ENCODE measurements at regions not wholly inside any gene's neighbourhood (a gene's known extent, or its start where the extent isn't known, plus 50 kb on each side); places are given as distances from the start of the nearest gene placed in this dataset.

DNA sequence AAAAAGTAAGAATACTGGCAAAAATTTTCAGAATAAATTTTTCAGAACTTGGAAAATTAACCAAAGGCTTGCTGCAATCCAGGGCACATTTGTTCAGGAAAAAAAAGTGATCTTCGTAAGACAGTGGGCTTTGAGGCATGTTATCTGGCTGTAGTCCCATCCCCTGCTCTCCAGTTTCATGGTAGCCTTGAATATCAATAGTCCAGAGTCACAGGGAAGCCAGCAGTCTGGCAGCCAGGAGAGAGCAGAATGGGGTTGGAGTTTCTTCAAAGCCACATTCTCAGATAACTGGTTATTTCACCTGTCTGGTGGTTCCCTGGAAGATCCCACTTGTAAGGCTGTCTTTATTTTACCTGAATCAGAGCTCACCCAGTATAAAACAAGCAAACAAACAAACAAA lies 669.3 kb downstream of the MATN1 start:
- no peak for DNase-seq (ENCODE audit: low read depth in 2 of 2)

DNA sequence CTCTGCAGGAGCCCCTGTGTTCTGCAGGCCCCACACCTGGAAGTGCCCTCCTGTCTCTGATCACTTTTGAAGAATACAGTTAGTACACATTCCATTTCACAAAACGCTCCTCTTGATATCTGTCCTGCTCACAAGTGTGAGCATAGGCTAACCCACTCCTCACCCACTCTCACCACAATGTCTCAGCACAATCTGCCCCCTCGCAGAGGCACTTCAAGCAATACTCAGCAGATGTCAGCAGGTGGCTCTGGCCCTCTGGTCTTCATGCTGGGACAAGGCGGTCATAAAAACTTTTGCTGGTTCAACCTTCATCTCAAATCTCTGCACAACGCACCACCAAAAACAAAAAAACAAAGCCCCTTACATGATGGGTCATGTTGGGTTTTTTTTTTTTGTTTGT lies 671.2 kb downstream of the MATN1 start:
- DNase-seq (ENCODE audit: low read depth in 2 of 2), result no peak

DNA sequence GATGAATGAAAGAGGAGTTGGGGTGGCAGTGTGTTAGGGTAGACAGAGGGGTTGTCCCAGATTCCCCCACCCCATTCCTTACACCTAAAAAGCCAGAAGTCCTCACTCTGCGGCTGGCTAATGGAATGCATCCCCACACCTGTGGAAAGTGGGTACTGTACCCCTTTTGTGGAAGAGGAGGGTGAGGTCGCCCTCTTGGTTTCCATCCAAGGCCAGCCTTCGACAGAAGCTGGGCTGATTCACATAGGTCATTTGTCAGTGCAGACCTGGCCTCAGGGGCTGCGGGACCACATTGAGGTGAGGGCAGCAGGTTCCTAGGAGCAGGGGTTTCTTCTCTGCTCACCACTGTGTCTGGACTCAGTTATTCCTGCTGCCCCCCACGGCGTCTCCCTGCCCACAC lies 671.6 kb downstream of the MATN1 start:
- DNase-seq (ENCODE audit: low read depth in 2 of 2), result no peak

GRCh38 chr1:30049748-30050296 lies 673.6 kb downstream of the MATN1 start:
- no peak for DNase-seq (ENCODE audit: low read depth in 2 of 2)

GRCh38 chr1:30048905-30049304 lies 674.5 kb downstream of the MATN1 start:
- no peak for DNase-seq (ENCODE audit: low read depth in 2 of 2)

DNA sequence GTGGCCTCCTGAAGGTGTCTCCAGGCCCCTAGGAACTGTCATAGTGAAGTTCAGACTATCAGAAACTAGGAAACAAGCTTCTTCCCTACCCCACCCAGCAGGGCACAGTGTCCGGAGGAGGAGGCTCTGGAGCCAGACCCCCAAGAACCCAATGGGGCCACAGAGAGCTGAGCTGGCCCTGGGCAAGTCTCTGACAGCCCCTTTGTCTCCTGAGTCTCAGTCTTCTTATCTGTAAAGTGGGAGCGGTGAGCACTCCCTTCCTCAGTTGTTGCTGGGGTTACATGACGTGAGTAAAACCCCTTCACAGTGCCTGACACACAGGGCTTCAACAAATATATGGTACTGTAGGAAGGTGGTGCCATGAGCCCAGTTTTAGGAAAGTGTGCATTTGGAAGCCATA lies 675.8 kb downstream of the MATN1 start:
- no peak for DNase-seq (ENCODE audit: low read depth in 2 of 2)

- no peak for DNase-seq (ENCODE audit: low read depth in 2 of 2)
Measured at GRCh38 chr1:30046751-30047150, 676.6 kb downstream of the MATN1 start.

- DNase-seq (ENCODE audit: low read depth in 2 of 2), result no peak
Measured at GRCh38 chr1:30045304-30046090, 677.9 kb downstream of the MATN1 start.

DNA sequence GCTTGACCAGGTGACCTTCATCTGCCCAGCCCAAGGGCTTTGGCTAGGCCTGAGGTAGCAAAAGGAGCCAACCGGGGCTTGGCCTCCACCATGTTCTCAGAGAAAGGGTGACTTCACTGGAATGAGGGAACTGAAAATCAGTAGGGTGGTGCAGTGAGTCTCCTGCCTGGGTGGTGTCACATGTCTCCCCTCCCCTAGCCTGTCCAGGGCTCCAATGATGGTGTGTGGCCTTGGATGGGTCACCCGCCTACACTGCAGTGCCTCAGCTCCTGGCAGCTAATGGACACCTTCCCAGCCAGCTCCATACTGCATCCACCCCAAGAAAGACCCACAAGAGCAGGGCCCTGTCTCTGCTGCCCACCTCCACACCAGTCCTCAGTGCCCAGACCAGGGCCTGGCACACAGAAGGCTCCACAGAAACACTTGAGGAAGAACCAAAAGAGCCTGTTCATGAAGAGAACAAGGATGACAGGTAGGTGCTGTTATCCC lies 678.7 kb downstream of the MATN1 start:
- DNase-seq (ENCODE audit: low read depth in 2 of 2), result no peak

DNA sequence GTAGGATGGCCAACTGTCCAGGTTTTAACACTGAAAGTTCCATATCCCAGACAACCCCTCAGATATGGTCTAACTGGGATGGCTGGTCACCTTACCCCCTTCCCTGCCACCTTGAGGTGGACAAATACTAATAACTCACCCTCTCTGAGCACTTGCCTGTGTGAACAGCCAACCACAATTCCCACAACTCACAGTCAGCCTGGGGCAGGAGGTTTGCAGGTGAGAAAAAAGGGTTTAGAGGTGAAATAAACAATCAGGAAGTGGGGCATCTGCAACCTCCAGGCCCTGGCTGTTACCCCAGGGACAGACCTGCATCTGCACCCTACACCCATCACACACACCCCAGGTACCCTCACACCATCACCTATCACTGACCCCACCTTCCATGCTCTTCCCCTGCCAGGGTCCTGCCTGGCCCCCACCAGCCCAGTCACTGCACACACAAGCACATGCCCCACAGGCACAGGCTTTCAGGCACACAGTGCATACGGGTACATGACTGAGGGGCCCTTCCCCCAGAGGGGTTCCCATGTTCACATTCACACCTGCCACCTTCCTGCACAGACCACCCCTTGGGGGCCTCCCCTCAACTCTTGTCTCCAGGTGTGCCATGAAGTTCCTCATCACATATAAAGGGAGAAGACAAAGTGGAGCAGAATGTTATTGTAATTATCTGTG lies 679.5 kb downstream of the MATN1 start:
- DNase-seq (ENCODE audit: low read depth in 2 of 2), result no peak

GRCh38 chr1:30043256-30043655 lies 680.1 kb downstream of the MATN1 start:
- DNase-seq (ENCODE audit: low read depth in 2 of 2), result no peak

GRCh38 chr1:30042438-30043147 lies 680.8 kb downstream of the MATN1 start:
- DNase-seq (ENCODE audit: low read depth in 2 of 2), result no peak

DNA sequence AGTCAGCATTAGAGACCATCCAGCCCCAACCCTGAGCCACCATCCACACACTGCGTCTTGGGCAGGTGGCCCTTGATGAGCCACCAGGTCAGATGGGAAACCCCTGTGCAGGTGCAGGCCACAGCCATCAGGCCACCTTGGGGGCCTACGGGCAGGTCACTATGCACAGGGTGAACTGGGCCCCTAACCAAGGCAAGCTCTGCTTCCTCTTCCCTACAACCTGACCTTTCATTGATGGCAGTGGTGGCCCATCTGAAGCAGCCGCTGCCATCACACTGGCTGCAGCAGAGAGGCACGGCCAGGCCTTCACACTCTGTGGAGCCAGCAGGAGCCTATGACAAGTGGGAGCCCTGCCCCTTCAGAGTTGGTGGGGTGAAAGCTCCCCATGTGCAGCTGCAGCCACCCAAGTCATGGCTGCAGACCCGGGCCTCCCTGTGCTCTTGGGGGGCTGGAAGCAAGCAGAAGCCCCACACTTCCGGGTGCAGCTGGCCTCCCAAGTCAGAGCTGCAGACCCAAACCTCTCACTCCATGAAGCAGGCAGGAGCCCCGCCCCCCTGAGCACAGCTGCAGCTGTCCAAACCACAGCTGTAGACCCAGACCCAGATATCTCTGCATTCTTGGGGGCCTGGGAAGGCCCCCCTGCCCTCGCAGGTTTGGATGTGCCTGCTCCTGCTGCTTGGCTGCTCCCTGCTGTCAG lies 681.5 kb downstream of the MATN1 start:
- DNase-seq (ENCODE audit: low read depth in 2 of 2), result no peak

GRCh38 chr1:30040081-30041019 lies 683.0 kb downstream of the MATN1 start:
- no peak for DNase-seq (ENCODE audit: low read depth in 2 of 2)

DNA sequence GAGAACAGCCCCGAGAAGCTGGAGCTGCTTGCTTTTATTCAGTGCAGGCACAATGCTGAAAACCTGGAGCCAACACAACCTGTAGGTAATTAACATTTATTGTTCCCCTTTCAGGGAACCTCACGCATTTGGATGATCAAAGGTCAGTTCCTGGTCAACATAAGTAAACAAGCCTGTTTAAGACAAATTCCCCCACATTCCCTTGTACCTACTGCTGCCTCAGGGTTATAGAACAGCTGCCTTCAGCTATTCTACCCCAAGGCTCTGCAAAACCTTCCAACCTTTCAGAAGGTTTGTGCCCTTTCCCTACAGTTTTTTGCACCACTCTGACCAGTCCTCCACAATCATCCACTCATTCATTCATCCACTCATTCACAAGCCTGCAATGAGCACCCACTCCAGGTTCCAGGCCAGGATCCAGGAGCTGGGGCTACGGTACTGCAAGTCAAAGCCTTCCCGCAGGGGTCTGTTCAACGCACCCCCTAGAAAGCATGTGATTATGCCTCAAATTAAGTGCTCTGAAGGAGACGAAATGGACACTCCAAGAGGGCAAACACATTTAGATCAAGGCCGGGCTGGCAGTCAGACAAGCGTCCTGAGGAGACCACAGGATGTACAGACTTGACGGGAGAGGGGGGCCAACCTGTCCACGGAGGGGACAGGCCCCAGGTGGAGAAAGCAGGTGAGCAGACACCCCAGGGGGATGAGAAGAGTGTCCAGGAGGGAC lies 683.9 kb downstream of the MATN1 start:
- no peak for DNase-seq (ENCODE audit: low read depth in 2 of 2)

GRCh38 chr1:30038134-30039025 lies 685.0 kb downstream of the MATN1 start:
- DNase-seq (ENCODE audit: low read depth in 2 of 2), result no peak

DNA sequence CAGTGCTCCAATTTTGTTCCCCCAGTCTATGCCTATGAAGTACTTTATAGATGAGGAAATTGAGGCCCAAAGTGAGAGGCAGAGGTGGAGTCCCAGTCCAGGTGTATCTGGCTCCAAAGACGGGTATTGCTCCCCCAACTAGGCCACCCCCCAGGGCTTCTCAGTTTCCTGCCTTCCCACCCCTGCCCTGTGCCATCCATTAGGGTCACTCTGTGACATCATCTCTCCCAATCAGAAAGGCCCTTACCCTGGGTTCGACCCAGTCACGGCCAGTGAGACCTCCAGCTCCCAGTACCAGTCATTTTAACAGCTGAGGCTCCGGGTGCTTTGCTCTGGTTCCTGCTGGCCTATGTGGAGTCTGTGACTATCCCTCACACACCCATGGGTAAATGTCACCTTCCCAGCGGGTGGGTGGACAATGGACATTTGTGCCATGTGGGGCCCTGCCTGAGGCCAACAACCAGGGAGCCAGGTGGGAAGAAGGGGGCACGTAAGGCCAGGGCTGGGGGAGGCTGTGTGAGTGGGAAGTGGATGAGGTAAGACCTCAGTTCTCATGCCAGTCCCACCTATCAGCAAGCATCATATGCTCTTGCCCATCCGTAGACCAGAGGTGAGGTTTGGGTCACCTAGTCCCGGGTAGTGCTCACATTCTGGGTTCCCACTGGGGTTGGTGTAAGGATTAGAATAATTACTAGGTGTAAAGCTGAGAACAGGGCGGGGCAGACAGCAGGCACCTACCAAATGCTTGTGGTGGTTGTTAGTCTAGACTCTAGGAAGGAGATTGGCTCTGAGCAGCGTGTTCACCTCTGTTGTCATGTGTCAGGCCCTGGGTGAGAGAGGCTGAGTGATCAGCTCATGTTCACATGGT lies 685.9 kb downstream of the MATN1 start:
- DNase-seq (ENCODE audit: low read depth in 2 of 2), result no peak

GRCh38 chr1:30036666-30037065 lies 686.7 kb downstream of the MATN1 start:
- DNase-seq (ENCODE audit: low read depth in 2 of 2), result no peak
